Lower leg skin (tissue), 4 donors: ENCODE measurements at regions not wholly inside any gene's neighbourhood (a gene's known extent, or its start where the extent isn't known, plus 50 kb on each side); places are given as distances from the start of the nearest gene placed in this dataset.
A peak's percentile ranks its signal among the peaks of the same experiment; 100 is the strongest.

Experiments
- DNase-seq, 2 donors: peaks; one replicate each; pipeline ENCODE4 v3.0.0-alpha.2; 2019; ENCODE audit warnings: low spot score in 2 of 2
- H3K4me3 ChIP-seq: fragments of 200-600 bp; sonication (generic); 2 replicates; pipeline ENCODE4 v1.5.1; 2017; ENCODE audit warnings: mild to moderate bottlenecking, low read depth; ENCODE audit not compliant: poor library complexity, severe bottlenecking
- CTCF ChIP-seq, 3 donors: fragments of 450-650 bp; IDR thresholded peaks; one replicate each; pipeline ENCODE4 v1.5.1; 2016; ENCODE audit warnings: antibody characterized with exemption in 3 of 3, mild to moderate bottlenecking in 3 of 3, moderate library complexity in 2 of 3
- POLR2A ChIP-seq, 2 donors: fragments of 450-650 bp; IDR thresholded peaks; one replicate each; pipeline ENCODE4 v1.6.1; 2016 to 2017; ENCODE audit warnings: antibody characterized with exemption in 2 of 2, mild to moderate bottlenecking in 1 of 2, moderate library complexity in 1 of 2
- WGBS, 2 donors: methylation state at CpG; one replicate each; pipeline ENCODE4 v1.1.5; 2018; 5-methylcytosine and 5-hydroxymethylcytosine counted together
- intact Hi-C: fragments of 100-400 bp; cut with DNase I; formaldehyde crosslinking; loops from one replicate; pipeline ENCODE4 v1.15.0; 2023; ENCODE audit warnings: low total_unique reads

- DNase-seq = peak in 1 of 2 donors; percentile 23
- WGBS, 2 donors = 28% methylated on average over 9 of the region's 9 CpGs
- no peak overlapping the region for H3K4me3 ChIP-seq
- intact Hi-C loops = loop anchor here (10.0 kb wide), 1 partner anchor 305 kb away; no protein-coding TSS in a partner anchor
- TF ChIP-seq CTCF (IDR thresholded peaks at IDR 0.05) (no peak), POLR2A (IDR thresholded peaks at IDR 0.05) (no peak)
Measured at GRCh38 chr6:10099529-10100140, 315.2 kb downstream of the TFAP2A start.

- DNase-seq = no peak
- H3K4me3 ChIP-seq = no peak overlapping the region
Measured at GRCh38 chr6:10098756-10099528, 315.9 kb downstream of the TFAP2A start.

GRCh38 chr6:10093282-10093681 lies 321.6 kb downstream of the TFAP2A start:
- no peak for DNase-seq
- no peak overlapping the region for H3K4me3 ChIP-seq
- WGBS, 2 donors = 96 to 98% methylated on average over 5 of the region's 5 CpGs
- intact Hi-C loops = loop anchor here (10.0 kb wide), 1 partner anchor 312 kb away; no protein-coding TSS in a partner anchor
- no peak for TF ChIP-seq CTCF (IDR thresholded peaks at IDR 0.05)

More at GRCh38 chr6:10098756-10099528, 315.9 kb downstream of the TFAP2A start:
- 39 to 40% methylated on average over 26 to 27 of the region's 27 CpGs for WGBS, 2 donors
- intact Hi-C loops = loop anchor here (10.0 kb wide), 1 partner anchor 306 kb away; no protein-coding TSS in a partner anchor
- TF ChIP-seq POLR2A (IDR thresholded peaks at IDR 0.05) (no peak), CTCF (IDR thresholded peaks at IDR 0.05) (no peak)

GRCh38 chr6:10084111-10084986 lies 330.5 kb downstream of the TFAP2A start:
- TF ChIP-seq POLR2A (IDR thresholded peaks at IDR 0.05) (no peak), CTCF (IDR thresholded peaks at IDR 0.05) (no peak)

GRCh38 chr6:10082385-10082784 lies 332.5 kb downstream of the TFAP2A start:
- DNase-seq = no peak
- no peak overlapping the region for H3K4me3 ChIP-seq
- no peak for TF ChIP-seq CTCF (IDR thresholded peaks at IDR 0.05)
- no peak for TF ChIP-seq POLR2A (IDR thresholded peaks at IDR 0.05)
- intact Hi-C loops = no loop called here
- WGBS, 2 donors = 33 to 44% methylated on average over 1 of the region's 1 CpG

More at GRCh38 chr6:10084111-10084986, 330.5 kb downstream of the TFAP2A start:
- intact Hi-C loops = no loop called here
- no peak overlapping the region for H3K4me3 ChIP-seq
- peak in 1 of 2 donors; percentile 38 for DNase-seq
- 51 to 61% methylated on average over 14 of the region's 14 CpGs for WGBS, 2 donors
